SK-N-SH (cell line): ENCODE measurements at regions not wholly inside any gene's neighbourhood (a gene's known extent, or its start where the extent isn't known, plus 50 kb on each side); places are given as distances from the start of the nearest gene placed in this dataset.
"Not testable (repeated sequence)": the region's sequence is repeated elsewhere in the genome, so short reads cannot be mapped to it uniquely, and the experiment has no call there.

Experiments used
- EZH2phosphoT487 ChIP-seq: fragments of 200-600 bp; sonication (generic); IDR thresholded peaks from 2 replicates; pipeline ENCODE4 v1.6.1; 2017; ENCODE audit warnings: low read depth, mixed run types, mild to moderate bottlenecking, antibody characterized with exemption, moderate library complexity, borderline replicate concordance
- FOXJ3 ChIP-seq: sonication (generic); formaldehyde crosslinking; IDR thresholded peaks from 2 replicates; pipeline ENCODE4 v1.5.1; 2020; ENCODE audit warnings: mild to moderate bottlenecking, missing genetic modification reagents
- GABPA ChIP-seq: IDR thresholded peaks from 2 replicates; pipeline ENCODE4 v1.4.0; 2012; ENCODE audit warnings: low read depth, mild to moderate bottlenecking
- POLR2AphosphoS5 ChIP-seq: IDR thresholded peaks from 2 replicates; pipeline ENCODE4 v1.6.1; 2012; ENCODE audit warnings: low read depth, low read length
- RAD21 ChIP-seq: IDR thresholded peaks from 2 replicates; pipeline ENCODE4 v1.6.1; 2012; ENCODE audit warnings: mild to moderate bottlenecking, low read length
- TAF1 ChIP-seq: IDR thresholded peaks from 2 replicates; pipeline ENCODE4 v1.6.1; 2012; ENCODE audit warnings: low read depth, mild to moderate bottlenecking, low read length, moderate library complexity, borderline replicate concordance
- TCF12 ChIP-seq: IDR thresholded peaks from 2 replicates; pipeline ENCODE4 v1.4.0; 2012
- TF ChIP-seq, protein P1 (sequence below): IDR thresholded peaks from 2 replicates; pipeline ENCODE4 v1.6.1; 2012; ENCODE audit warnings: mild to moderate bottlenecking, low read depth, low read length, moderate library complexity
- TF ChIP-seq, protein P2 (sequence below): fragments of 200-600 bp; sonication (generic); IDR thresholded peaks from 2 replicates; pipeline ENCODE4 v1.6.1; 2017; ENCODE audit warnings: antibody characterized with exemption, mild to moderate bottlenecking, moderate library complexity

DNA sequence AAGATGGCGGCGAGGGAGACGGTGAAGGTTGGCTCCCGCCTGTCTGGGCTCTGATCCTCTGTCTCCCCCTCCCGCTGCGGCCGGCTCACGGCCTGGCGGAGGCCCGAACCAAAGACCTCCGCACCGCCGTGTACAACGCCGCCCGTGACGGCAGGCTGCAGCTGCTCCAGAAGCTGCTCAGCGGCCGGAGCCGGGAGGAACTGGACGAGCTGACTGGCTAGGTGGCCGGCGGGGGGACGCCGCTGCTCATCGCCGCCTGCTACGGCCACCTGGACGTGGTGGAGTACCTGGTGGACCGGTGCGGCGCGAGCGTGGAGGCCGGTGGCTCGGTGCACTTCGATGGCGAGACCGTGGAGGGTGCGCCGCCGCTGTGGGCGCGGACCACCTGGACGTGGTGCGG is 516.5 kb downstream of the TUBA3C start:
- TF ChIP-seq EZH2phosphoT487, GABPA, TCF12, TAF1, POLR2AphosphoS5, FOXJ3, RAD21: not testable (repeated sequence)
- TF ChIP-seq, protein P1, sequence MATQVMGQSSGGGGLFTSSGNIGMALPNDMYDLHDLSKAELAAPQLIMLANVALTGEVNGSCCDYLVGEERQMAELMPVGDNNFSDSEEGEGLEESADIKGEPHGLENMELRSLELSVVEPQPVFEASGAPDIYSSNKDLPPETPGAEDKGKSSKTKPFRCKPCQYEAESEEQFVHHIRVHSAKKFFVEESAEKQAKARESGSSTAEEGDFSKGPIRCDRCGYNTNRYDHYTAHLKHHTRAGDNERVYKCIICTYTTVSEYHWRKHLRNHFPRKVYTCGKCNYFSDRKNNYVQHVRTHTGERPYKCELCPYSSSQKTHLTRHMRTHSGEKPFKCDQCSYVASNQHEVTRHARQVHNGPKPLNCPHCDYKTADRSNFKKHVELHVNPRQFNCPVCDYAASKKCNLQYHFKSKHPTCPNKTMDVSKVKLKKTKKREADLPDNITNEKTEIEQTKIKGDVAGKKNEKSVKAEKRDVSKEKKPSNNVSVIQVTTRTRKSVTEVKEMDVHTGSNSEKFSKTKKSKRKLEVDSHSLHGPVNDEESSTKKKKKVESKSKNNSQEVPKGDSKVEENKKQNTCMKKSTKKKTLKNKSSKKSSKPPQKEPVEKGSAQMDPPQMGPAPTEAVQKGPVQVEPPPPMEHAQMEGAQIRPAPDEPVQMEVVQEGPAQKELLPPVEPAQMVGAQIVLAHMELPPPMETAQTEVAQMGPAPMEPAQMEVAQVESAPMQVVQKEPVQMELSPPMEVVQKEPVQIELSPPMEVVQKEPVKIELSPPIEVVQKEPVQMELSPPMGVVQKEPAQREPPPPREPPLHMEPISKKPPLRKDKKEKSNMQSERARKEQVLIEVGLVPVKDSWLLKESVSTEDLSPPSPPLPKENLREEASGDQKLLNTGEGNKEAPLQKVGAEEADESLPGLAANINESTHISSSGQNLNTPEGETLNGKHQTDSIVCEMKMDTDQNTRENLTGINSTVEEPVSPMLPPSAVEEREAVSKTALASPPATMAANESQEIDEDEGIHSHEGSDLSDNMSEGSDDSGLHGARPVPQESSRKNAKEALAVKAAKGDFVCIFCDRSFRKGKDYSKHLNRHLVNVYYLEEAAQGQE: not testable (repeated sequence)
- TF ChIP-seq, protein P2, sequence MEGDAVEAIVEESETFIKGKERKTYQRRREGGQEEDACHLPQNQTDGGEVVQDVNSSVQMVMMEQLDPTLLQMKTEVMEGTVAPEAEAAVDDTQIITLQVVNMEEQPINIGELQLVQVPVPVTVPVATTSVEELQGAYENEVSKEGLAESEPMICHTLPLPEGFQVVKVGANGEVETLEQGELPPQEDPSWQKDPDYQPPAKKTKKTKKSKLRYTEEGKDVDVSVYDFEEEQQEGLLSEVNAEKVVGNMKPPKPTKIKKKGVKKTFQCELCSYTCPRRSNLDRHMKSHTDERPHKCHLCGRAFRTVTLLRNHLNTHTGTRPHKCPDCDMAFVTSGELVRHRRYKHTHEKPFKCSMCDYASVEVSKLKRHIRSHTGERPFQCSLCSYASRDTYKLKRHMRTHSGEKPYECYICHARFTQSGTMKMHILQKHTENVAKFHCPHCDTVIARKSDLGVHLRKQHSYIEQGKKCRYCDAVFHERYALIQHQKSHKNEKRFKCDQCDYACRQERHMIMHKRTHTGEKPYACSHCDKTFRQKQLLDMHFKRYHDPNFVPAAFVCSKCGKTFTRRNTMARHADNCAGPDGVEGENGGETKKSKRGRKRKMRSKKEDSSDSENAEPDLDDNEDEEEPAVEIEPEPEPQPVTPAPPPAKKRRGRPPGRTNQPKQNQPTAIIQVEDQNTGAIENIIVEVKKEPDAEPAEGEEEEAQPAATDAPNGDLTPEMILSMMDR: not testable (repeated sequence)
